ENCODE measurements at regions not wholly inside any gene's neighbourhood (a gene's known extent, or its start where the extent isn't known, plus 50 kb on each side); places are given as distances from the start of the nearest gene placed in this dataset.

DNA sequence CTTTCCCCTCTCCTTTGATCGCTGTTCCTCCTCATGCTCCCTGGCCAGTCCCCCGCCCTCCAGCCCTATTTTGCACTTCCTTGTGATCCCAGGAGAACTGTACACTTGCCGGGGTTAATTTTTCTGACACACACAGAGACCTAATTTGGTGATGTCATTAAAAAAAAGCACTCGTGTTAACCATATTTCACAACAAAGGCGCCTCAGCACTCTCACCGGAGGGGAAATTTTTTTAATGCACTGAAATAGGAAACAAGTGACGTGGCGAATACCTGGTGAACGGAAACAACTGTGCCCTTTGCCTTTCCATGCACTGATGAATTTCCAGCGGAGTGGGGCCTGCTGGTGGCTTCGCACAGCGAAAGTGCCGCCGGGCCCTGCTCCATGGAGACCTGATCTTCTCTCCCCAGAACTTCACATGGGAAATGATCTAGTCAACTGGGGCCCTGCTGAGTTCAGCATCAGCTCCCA lies 53.9 kb upstream of the TAGAP start:
- TF ChIP-seq, protein P1, sequence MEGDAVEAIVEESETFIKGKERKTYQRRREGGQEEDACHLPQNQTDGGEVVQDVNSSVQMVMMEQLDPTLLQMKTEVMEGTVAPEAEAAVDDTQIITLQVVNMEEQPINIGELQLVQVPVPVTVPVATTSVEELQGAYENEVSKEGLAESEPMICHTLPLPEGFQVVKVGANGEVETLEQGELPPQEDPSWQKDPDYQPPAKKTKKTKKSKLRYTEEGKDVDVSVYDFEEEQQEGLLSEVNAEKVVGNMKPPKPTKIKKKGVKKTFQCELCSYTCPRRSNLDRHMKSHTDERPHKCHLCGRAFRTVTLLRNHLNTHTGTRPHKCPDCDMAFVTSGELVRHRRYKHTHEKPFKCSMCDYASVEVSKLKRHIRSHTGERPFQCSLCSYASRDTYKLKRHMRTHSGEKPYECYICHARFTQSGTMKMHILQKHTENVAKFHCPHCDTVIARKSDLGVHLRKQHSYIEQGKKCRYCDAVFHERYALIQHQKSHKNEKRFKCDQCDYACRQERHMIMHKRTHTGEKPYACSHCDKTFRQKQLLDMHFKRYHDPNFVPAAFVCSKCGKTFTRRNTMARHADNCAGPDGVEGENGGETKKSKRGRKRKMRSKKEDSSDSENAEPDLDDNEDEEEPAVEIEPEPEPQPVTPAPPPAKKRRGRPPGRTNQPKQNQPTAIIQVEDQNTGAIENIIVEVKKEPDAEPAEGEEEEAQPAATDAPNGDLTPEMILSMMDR (IDR thresholded peaks at IDR 0.05), result no peak
- TF ChIP-seq POLR2A (IDR thresholded peaks at IDR 0.05), result no peak

All from esophagus squamous epithelium (tissue), 4 donors.